ENCODE measurements at regions not wholly inside any gene's neighbourhood (a gene's known extent, or its start where the extent isn't known, plus 50 kb on each side); places are given as distances from the start of the nearest gene placed in this dataset.

- Mint-ChIP-seq H3K36me3 (ENCODE audit: low read depth) (no peaks in the 10 kb centered on the region), H3K4me3 (no peak overlapping the region), H3K4me1 (no peaks in the 10 kb centered on the region), H3K27ac (no peak overlapping the region), H3K27me3 (peaks cover 10% of the 10 kb centered on the region)
- ATAC-seq (no peak), DNase-seq (no peak)
- no peaks in the 10 kb centered on the region for H3K9me3 ChIP-seq (ENCODE audit: control insufficient read depth, low read length, poor library complexity, severe bottlenecking)
These were observed 232.3 kb upstream of the MYT1L start for GRCh38 chr2:2563309-2563860.

- Mint-ChIP-seq H3K27me3 (peaks cover 10% of the 10 kb centered on the region), H3K4me1 (no peaks in the 10 kb centered on the region), H3K27ac (no peak overlapping the region), H3K4me3 (no peak overlapping the region), H3K36me3 (ENCODE audit: low read depth) (no peaks in the 10 kb centered on the region)
- DNase-seq (no peak), ATAC-seq (no peak)
- H3K9me3 ChIP-seq (ENCODE audit: control insufficient read depth, low read length, poor library complexity, severe bottlenecking): no peaks in the 10 kb centered on the region
These were observed 231.8 kb upstream of the MYT1L start for GRCh38 chr2:2562867-2563266.

GRCh38 chr2:2561346-2562095, 230.4 kb upstream of the MYT1L start:
- DNase-seq: no peak
- H3K9me3 ChIP-seq (ENCODE audit: control insufficient read depth, low read length, poor library complexity, severe bottlenecking): no peaks in the 10 kb centered on the region
- Mint-ChIP-seq H3K36me3 (ENCODE audit: low read depth) (no peaks in the 10 kb centered on the region), H3K4me3 (no peak overlapping the region), H3K27me3 (peaks cover 10% of the 10 kb centered on the region), H3K4me1 (no peaks in the 10 kb centered on the region), H3K27ac (no peak overlapping the region)
- no peak for ATAC-seq

GRCh38 chr2:2560374-2561015, 229.4 kb upstream of the MYT1L start:
- no peak for DNase-seq
- H3K27me3 Mint-ChIP-seq: peaks cover 10% of the 10 kb centered on the region
- no peaks in the 10 kb centered on the region for H3K4me1 Mint-ChIP-seq
- H3K9me3 ChIP-seq (ENCODE audit: control insufficient read depth, low read length, poor library complexity, severe bottlenecking): no peaks in the 10 kb centered on the region
- no peak overlapping the region for H3K27ac Mint-ChIP-seq
- ATAC-seq: no peak
- no peaks in the 10 kb centered on the region for H3K36me3 Mint-ChIP-seq (ENCODE audit: low read depth)
- H3K4me3 Mint-ChIP-seq: no peak overlapping the region

GRCh38 chr2:2558476-2558875, 227.4 kb upstream of the MYT1L start:
- no peaks in the 10 kb centered on the region for H3K36me3 Mint-ChIP-seq (ENCODE audit: low read depth)
- peaks cover 8% of the 10 kb centered on the region for H3K27me3 Mint-ChIP-seq
- H3K9me3 ChIP-seq (ENCODE audit: control insufficient read depth, low read length, poor library complexity, severe bottlenecking): no peaks in the 10 kb centered on the region
- DNase-seq: no peak
- no peaks in the 10 kb centered on the region for H3K4me1 Mint-ChIP-seq
- no peak for ATAC-seq
- H3K4me3 Mint-ChIP-seq: no peak overlapping the region
- no peak overlapping the region for H3K27ac Mint-ChIP-seq

GRCh38 chr2:2557475-2557874, 226.4 kb upstream of the MYT1L start:
- DNase-seq (no peak), ATAC-seq (no peak)
- no peak overlapping the region for H3K27ac Mint-ChIP-seq
- no peaks in the 10 kb centered on the region for H3K9me3 ChIP-seq (ENCODE audit: control insufficient read depth, low read length, poor library complexity, severe bottlenecking)
- H3K4me3 Mint-ChIP-seq: no peak overlapping the region
- no peaks in the 10 kb centered on the region for H3K36me3 Mint-ChIP-seq (ENCODE audit: low read depth)
- peaks cover 4% of the 10 kb centered on the region for H3K27me3 Mint-ChIP-seq
- no peaks in the 10 kb centered on the region for H3K4me1 Mint-ChIP-seq

GRCh38 chr2:2550856-2551255, 219.8 kb upstream of the MYT1L start:
- no peaks in the 10 kb centered on the region for H3K36me3 Mint-ChIP-seq (ENCODE audit: low read depth)
- ATAC-seq (no peak), DNase-seq (no peak)
- no peak overlapping the region for H3K4me3 Mint-ChIP-seq
- H3K9me3 ChIP-seq (ENCODE audit: control insufficient read depth, low read length, poor library complexity, severe bottlenecking): no peaks in the 10 kb centered on the region
- H3K4me1 Mint-ChIP-seq: no peaks in the 10 kb centered on the region
- H3K27ac Mint-ChIP-seq: no peak overlapping the region
- H3K27me3 Mint-ChIP-seq: no peaks in the 10 kb centered on the region

GRCh38 chr2:2547911-2548310, 216.8 kb upstream of the MYT1L start:
- no peaks in the 10 kb centered on the region for H3K27me3 Mint-ChIP-seq
- H3K4me3 Mint-ChIP-seq: no peak overlapping the region
- no peaks in the 10 kb centered on the region for H3K9me3 ChIP-seq (ENCODE audit: control insufficient read depth, low read length, poor library complexity, severe bottlenecking)
- DNase-seq (no peak), ATAC-seq (no peak)
- H3K36me3 Mint-ChIP-seq (ENCODE audit: low read depth): no peaks in the 10 kb centered on the region
- no peaks in the 10 kb centered on the region for H3K4me1 Mint-ChIP-seq
- H3K27ac Mint-ChIP-seq: no peak overlapping the region

- DNase-seq: no peak
- H3K4me1 Mint-ChIP-seq: no peaks in the 10 kb centered on the region
- no peaks in the 10 kb centered on the region for H3K36me3 Mint-ChIP-seq (ENCODE audit: low read depth)
These were observed 216.4 kb upstream of the MYT1L start for GRCh38 chr2:2547451-2547850.

GRCh38 chr2:2546046-2546445, 215.0 kb upstream of the MYT1L start:
- no peak overlapping the region for H3K27ac Mint-ChIP-seq
- peaks cover 11% of the 10 kb centered on the region for H3K27me3 Mint-ChIP-seq
- DNase-seq: no peak
- H3K4me3 Mint-ChIP-seq: no peak overlapping the region
- no peaks in the 10 kb centered on the region for H3K9me3 ChIP-seq (ENCODE audit: control insufficient read depth, low read length, poor library complexity, severe bottlenecking)
- H3K4me1 Mint-ChIP-seq: no peaks in the 10 kb centered on the region
- no peaks in the 10 kb centered on the region for H3K36me3 Mint-ChIP-seq (ENCODE audit: low read depth)
- ATAC-seq: no peak

More at GRCh38 chr2:2547451-2547850, 216.4 kb upstream of the MYT1L start:
- H3K27me3 Mint-ChIP-seq: peaks cover under 1% of the 10 kb centered on the region
- no peak overlapping the region for H3K27ac Mint-ChIP-seq
- ATAC-seq: no peak
- H3K4me3 Mint-ChIP-seq: no peak overlapping the region
- H3K9me3 ChIP-seq (ENCODE audit: control insufficient read depth, low read length, poor library complexity, severe bottlenecking): no peaks in the 10 kb centered on the region

GRCh38 chr2:2542966-2543611, 212.0 kb upstream of the MYT1L start:
- no peak overlapping the region for H3K4me3 Mint-ChIP-seq
- ATAC-seq (no peak), DNase-seq (no peak)
- H3K4me1 Mint-ChIP-seq: no peaks in the 10 kb centered on the region
- peaks cover 30% of the 10 kb centered on the region for H3K27me3 Mint-ChIP-seq
- H3K9me3 ChIP-seq (ENCODE audit: control insufficient read depth, low read length, poor library complexity, severe bottlenecking): no peaks in the 10 kb centered on the region
- H3K27ac Mint-ChIP-seq: no peak overlapping the region
- H3K36me3 Mint-ChIP-seq (ENCODE audit: low read depth): no peaks in the 10 kb centered on the region

- ATAC-seq: no peak
- Mint-ChIP-seq H3K4me1 (no peaks in the 10 kb centered on the region), H3K27me3 (peaks cover 31% of the 10 kb centered on the region), H3K4me3 (no peak overlapping the region), H3K36me3 (ENCODE audit: low read depth) (no peaks in the 10 kb centered on the region), H3K27ac (no peak overlapping the region)
- no peak for DNase-seq
- H3K9me3 ChIP-seq (ENCODE audit: control insufficient read depth, low read length, poor library complexity, severe bottlenecking): no peaks in the 10 kb centered on the region
These were observed 211.2 kb upstream of the MYT1L start for GRCh38 chr2:2542316-2542715.

GRCh38 chr2:2540406-2540805, 209.3 kb upstream of the MYT1L start:
- Mint-ChIP-seq H3K4me3 (no peak overlapping the region), H3K27me3 (peaks cover 35% of the 10 kb centered on the region), H3K4me1 (no peaks in the 10 kb centered on the region), H3K36me3 (ENCODE audit: low read depth) (no peaks in the 10 kb centered on the region), H3K27ac (no peak overlapping the region)
- DNase-seq (no peak), ATAC-seq (no peak)
- H3K9me3 ChIP-seq (ENCODE audit: control insufficient read depth, low read length, poor library complexity, severe bottlenecking): no peaks in the 10 kb centered on the region

Data from T-helper 17 cell (primary cell).